Upper lobe of left lung (tissue), 6 donors: ENCODE measurements at regions not wholly inside any gene's neighbourhood (a gene's known extent, or its start where the extent isn't known, plus 50 kb on each side); places are given as distances from the start of the nearest gene placed in this dataset.
A peak's percentile ranks its signal among the peaks of the same experiment; 100 is the strongest.

ENCODE experiments used
- ATAC-seq, 2 donors: fragments of 200-7000 bp; cut with Tn5 transposase; one replicate each; pipeline ENCODE4 v1.9.1; 2022; ENCODE audit warnings: mild to moderate bottlenecking in 2 of 2, moderate library complexity in 2 of 2; ENCODE audit not compliant: low FRiP score in 2 of 2
- DNase-seq, 2 donors: peaks; one replicate each; pipeline ENCODE4 v3.0.0-alpha.2; 2019 to 2020
- H3K27ac ChIP-seq, 4 donors: fragments of 200-600 bp; sonication (generic); one replicate each; pipeline ENCODE4 v1.5.1; 2016 to 2019
- H3K27me3 ChIP-seq, 4 donors: fragments of 200-600 bp; sonication (generic); one replicate each; pipeline ENCODE4 v1.5.1; 2017 to 2019
- H3K36me3 ChIP-seq, 4 donors: fragments of 200-600 bp; sonication (generic); one replicate each; pipeline ENCODE4 v1.5.1; 2016 to 2019
- H3K4me1 ChIP-seq, 4 donors: fragments of 200-600 bp; sonication (generic); one replicate each; pipeline ENCODE4 v1.5.1; 2018 to 2019
- H3K4me3 ChIP-seq, 4 donors: fragments of 200-600 bp; sonication (generic); one replicate each; pipeline ENCODE4 v1.5.1; 2017 to 2019; ENCODE audit warnings: mild to moderate bottlenecking in 2 of 4, moderate library complexity in 1 of 4
- H3K9me3 ChIP-seq, 4 donors: fragments of 200-600 bp; sonication (generic); one replicate each; pipeline ENCODE4 v1.5.1; 2018 to 2019
- EP300 ChIP-seq, 4 donors: sonication (generic); formaldehyde crosslinking; IDR thresholded peaks; one replicate each; pipeline ENCODE4 v1.5.1; 2017; ENCODE audit warnings: antibody characterized with exemption in 4 of 4, control low read depth in 2 of 4
- POLR2A ChIP-seq, 4 donors: fragments of 450-650 bp; IDR thresholded peaks; one replicate each; pipeline ENCODE4 v1.5.1; 2016 to 2017; ENCODE audit warnings: antibody characterized with exemption in 4 of 4, mild to moderate bottlenecking in 2 of 4
- POLR2AphosphoS5 ChIP-seq, 2 donors: sonication (generic); formaldehyde crosslinking; IDR thresholded peaks; one replicate each; pipeline ENCODE4 v1.5.1; 2017; ENCODE audit warnings: antibody characterized with exemption in 2 of 2
- WGBS, 2 donors: methylation state at CpG; one replicate each; pipeline ENCODE4 v1.1.5; 2017 to 2018; 5-methylcytosine and 5-hydroxymethylcytosine counted together
- TF ChIP-seq, protein P1 (sequence below), 6 experiments: fragments of 450-650 bp in 4 of 6; fragments of 200-600 bp in 2 of 6; sonication (generic) in 2 of 6; IDR thresholded peaks; one replicate each; pipeline ENCODE4 v1.5.1; 2016 to 2019; ENCODE audit warnings: antibody characterized with exemption in 6 of 6
- donor health status: DM: no; HTN: no; CAD: no; lungs with moderate emphysema.
- donor health status: DM: no; HTN: yes; CAD: no; lungs with severe emphysema.

- DNase-seq (peak in 1 of 2 donors; percentile 19), ATAC-seq (no peak)
- H3K4me3 ChIP-seq, result no peak overlapping the region
- TF ChIP-seq POLR2A (IDR thresholded peaks at IDR 0.05) (no peak), POLR2AphosphoS5 (IDR thresholded peaks at IDR 0.05) (no peak), EP300 (IDR thresholded peaks at IDR 0.05) (no peak)
- TF ChIP-seq, protein P1, sequence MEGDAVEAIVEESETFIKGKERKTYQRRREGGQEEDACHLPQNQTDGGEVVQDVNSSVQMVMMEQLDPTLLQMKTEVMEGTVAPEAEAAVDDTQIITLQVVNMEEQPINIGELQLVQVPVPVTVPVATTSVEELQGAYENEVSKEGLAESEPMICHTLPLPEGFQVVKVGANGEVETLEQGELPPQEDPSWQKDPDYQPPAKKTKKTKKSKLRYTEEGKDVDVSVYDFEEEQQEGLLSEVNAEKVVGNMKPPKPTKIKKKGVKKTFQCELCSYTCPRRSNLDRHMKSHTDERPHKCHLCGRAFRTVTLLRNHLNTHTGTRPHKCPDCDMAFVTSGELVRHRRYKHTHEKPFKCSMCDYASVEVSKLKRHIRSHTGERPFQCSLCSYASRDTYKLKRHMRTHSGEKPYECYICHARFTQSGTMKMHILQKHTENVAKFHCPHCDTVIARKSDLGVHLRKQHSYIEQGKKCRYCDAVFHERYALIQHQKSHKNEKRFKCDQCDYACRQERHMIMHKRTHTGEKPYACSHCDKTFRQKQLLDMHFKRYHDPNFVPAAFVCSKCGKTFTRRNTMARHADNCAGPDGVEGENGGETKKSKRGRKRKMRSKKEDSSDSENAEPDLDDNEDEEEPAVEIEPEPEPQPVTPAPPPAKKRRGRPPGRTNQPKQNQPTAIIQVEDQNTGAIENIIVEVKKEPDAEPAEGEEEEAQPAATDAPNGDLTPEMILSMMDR (IDR thresholded peaks at IDR 0.05), result no peak
- no peaks in the 10 kb centered on the region for H3K9me3 ChIP-seq
- H3K27me3 ChIP-seq, result no peaks in the 10 kb centered on the region
- H3K36me3 ChIP-seq, result no peaks in the 10 kb centered on the region
- H3K4me1 ChIP-seq, result no peaks in the 10 kb centered on the region
- no peak overlapping the region for H3K27ac ChIP-seq
- 90 to 100% methylated on average over 1 of the region's 1 CpG for WGBS, 2 donors
Measured at GRCh38 chr18:60556326-60556725, 183.8 kb upstream of the MC4R start.

GRCh38 chr18:60560071-60560470 lies 187.5 kb upstream of the MC4R start:
- Histone ChIP-seq H3K27me3 (no peaks in the 10 kb centered on the region), H3K4me1 (no peaks in the 10 kb centered on the region), H3K36me3 (no peaks in the 10 kb centered on the region), H3K9me3 (no peaks in the 10 kb centered on the region), H3K4me3 (no peak overlapping the region), H3K27ac (no peak overlapping the region)
- no peak for ATAC-seq
- DNase-seq, result no peak
- WGBS, 2 donors, result 43 to 76% methylated on average over 2 of the region's 2 CpGs
- TF ChIP-seq POLR2AphosphoS5 (IDR thresholded peaks at IDR 0.05), result no peak
- TF ChIP-seq, protein P1 (IDR thresholded peaks at IDR 0.05), result no peak
- TF ChIP-seq EP300 (IDR thresholded peaks at IDR 0.05), result no peak
- no peak for TF ChIP-seq POLR2A (IDR thresholded peaks at IDR 0.05)

DNA sequence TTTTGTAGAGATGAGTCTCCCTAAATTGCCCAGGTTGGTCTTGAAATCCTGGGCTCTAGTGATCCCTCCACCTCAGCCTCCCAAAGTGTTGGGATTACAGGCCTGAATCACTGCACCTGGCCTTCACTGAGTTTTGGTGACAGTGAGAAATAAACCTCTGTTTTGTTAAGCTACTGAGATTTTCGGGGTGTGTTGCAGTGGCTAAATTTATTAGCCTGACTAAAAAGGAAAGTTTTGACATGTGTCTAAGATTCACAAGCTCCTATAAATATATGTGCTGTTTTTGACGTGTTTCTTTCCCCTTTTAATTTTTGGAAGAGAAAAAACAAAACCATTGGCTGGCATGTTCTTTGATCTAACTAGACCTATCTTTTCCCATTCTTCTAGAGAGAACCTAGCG lies 190.5 kb upstream of the MC4R start:
- no peak overlapping the region for H3K4me3 ChIP-seq
- 85 to 88% methylated on average over 3 of the region's 3 CpGs for WGBS, 2 donors
- H3K27ac ChIP-seq, result no peak overlapping the region
- H3K9me3 ChIP-seq, result no peaks in the 10 kb centered on the region
- DNase-seq (no peak), ATAC-seq (no peak)
- H3K36me3 ChIP-seq, result no peaks in the 10 kb centered on the region
- TF ChIP-seq POLR2A (IDR thresholded peaks at IDR 0.05) (no peak), EP300 (IDR thresholded peaks at IDR 0.05) (no peak), POLR2AphosphoS5 (IDR thresholded peaks at IDR 0.05) (no peak)
- TF ChIP-seq, protein P1 (IDR thresholded peaks at IDR 0.05), result no peak
- no peaks in the 10 kb centered on the region for H3K27me3 ChIP-seq
- no peaks in the 10 kb centered on the region for H3K4me1 ChIP-seq

DNA sequence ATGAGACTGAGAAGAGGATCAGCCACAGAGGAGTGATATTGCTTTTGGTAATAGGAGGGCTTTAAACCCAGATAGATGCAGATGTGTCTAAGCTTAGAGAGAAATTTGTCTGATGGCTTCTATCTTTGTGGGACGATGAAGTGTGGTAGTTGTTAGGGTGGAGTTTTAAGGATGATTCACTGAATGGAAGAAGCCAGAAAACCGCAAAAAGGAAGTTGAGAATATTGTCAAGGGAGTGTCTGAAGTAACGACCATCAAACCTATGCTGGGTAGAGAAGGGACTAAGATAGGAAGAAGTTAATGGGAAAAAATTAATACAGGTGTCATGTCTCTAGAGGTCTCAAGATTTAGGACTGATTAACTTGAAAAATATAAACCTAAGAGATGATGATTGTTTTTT lies 195.6 kb upstream of the MC4R start:
- DNase-seq, result no peak
- H3K4me3 ChIP-seq, result no peak overlapping the region
- H3K27me3 ChIP-seq, result no peaks in the 10 kb centered on the region
- no peaks in the 10 kb centered on the region for H3K9me3 ChIP-seq
- 62 to 66% methylated on average over 3 of the region's 3 CpGs for WGBS, 2 donors
- no peaks in the 10 kb centered on the region for H3K4me1 ChIP-seq
- H3K27ac ChIP-seq, result no peak overlapping the region
- ATAC-seq, result no peak
- H3K36me3 ChIP-seq, result no peaks in the 10 kb centered on the region
- TF ChIP-seq, protein P1 (IDR thresholded peaks at IDR 0.05), result no peak

DNA sequence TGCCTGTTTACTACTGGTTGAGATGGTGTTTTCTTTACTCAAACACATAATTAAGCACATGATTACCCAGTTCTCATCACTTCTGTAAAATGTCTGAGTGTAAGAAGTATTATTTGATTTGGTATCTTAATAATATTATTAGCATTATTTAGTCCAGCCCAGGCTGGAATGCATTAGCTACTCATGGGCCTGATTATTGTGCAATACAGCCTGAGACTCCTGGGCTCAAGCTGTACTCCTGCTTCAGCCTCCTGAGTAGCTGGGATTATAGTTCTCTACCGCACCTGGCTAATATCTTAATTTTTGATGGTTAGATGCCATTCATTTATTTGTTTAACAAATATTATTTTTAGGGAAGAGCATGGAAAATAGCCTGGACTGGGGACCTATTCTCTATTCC lies 197.6 kb upstream of the MC4R start:
- no peaks in the 10 kb centered on the region for H3K36me3 ChIP-seq
- H3K4me1 ChIP-seq, result no peaks in the 10 kb centered on the region
- 89% methylated on average over 1 of the region's 1 CpG for WGBS, 2 donors
- no peak for ATAC-seq
- H3K27me3 ChIP-seq, result no peaks in the 10 kb centered on the region
- no peak overlapping the region for H3K4me3 ChIP-seq
- TF ChIP-seq POLR2A (IDR thresholded peaks at IDR 0.05) (no peak), POLR2AphosphoS5 (IDR thresholded peaks at IDR 0.05) (no peak)
- no peak overlapping the region for H3K27ac ChIP-seq
- DNase-seq, result no peak
- H3K9me3 ChIP-seq, result no peaks in the 10 kb centered on the region
